ENCODE measurements at regions not wholly inside any gene's neighbourhood (a gene's known extent, or its start where the extent isn't known, plus 50 kb on each side); places are given as distances from the start of the nearest gene placed in this dataset.

DNA sequence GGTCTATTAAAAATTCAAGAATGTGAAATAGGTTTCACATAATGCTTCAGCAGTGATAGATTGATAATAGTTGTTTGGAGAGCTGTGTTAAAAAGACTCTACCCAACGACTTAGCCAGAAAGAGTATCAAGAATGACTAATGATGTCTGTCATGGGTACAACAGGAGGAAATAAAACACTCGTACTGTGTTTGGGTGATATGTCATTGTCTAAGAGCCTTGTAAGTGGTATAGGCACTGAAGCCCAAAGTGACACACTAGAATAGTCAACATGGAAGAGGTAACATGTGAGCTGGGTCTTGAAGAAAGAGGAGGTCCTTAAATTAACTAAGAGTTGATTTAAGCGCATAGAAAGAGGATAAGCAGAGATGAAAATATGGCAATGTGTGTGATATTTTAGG is 471.8 kb upstream of the MAN1A1 start (continued):
- TF ChIP-seq, protein P1, sequence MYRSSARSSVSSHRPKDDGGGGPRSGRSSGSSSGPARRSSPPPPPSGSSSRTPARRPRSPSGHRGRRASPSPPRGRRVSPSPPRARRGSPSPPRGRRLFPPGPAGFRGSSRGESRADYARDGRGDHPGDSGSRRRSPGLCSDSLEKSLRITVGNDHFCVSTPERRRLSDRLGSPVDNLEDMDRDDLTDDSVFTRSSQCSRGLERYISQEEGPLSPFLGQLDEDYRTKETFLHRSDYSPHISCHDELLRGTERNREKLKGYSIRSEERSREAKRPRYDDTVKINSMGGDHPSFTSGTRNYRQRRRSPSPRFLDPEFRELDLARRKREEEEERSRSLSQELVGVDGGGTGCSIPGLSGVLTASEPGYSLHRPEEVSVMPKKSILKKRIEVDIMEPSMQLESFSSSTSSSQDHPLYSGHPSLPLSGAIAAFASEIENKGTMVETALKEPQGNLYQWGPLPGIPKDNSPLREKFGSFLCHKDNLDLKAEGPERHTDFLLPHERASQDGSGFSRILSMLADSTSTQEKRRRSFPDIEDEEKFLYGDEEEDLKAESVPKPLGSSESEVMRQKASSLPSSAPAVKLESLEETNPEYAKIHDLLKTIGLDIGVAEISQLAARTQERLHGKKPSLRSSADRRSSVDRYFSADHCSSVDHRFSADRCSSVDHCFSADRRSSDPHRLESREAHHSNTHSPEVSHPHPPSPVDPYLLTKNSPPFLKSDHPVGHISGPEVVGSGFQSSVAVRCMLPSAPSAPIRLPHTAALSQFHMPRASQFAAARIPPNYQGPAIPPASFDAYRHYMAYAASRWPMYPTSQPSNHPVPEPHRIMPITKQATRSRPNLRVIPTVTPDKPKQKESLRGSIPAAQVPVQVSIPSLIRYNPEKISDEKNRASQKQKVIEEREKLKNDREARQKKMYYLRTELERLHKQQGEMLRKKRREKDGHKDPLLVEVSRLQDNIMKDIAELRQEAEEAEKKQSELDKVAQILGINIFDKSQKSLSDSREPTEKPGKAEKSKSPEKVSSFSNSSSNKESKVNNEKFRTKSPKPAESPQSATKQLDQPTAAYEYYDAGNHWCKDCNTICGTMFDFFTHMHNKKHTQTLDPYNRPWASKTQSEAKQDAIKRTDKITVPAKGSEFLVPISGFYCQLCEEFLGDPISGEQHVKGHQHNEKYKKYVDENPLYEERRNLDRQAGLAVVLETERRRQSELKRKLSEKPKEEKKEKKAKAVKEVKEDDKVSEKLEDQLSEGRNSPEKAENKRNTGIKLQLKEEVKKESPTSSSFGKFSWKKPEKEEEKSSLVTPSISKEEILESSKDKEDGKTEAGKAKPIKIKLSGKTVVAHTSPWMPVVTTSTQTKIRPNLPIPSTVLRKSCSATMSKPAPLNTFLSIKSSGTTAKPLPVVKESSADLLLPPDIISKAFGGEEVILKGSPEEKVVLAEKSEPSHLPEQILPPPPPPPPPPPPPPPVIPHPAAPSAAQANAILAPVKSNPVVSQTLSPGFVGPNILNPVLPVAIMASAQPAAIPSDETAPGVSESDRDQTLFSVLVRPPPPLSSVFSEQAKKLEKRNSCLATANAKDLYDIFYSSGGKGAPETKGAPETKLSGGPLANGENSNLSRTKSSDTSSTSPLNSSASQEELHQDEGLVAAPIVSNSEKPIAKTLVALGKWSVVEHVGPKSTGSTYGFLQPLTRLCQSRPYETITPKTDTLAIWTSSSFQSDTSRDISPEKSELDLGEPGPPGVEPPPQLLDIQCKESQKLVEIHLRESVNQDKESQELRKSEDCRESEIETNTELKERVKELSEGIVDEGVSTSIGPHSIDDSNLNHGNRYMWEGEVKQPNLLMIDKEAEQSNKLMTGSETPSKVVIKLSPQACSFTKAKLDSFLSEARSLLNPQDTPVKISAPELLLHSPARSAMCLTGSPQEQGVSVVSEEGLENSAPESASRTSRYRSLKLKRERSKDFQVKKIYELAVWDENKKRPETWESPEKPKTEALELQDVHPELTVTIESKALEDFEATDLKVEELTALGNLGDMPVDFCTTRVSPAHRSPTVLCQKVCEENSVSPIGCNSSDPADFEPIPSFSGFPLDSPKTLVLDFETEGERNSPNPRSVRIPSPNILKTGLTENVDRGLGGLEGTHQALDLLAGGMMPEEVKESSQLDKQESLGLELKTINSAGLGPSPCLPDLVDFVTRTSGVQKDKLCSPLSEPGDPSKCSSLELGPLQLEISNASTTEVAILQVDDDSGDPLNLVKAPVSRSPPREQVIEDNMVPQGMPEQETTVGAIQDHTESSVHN (CRISPR knock-in tag; IDR thresholded peaks at IDR 0.05): no peak
- TF ChIP-seq MEIS1 (CRISPR knock-in tag; IDR thresholded peaks at IDR 0.05; ENCODE audit: borderline replicate concordance) (no peak), MAZ (IDR thresholded peaks at IDR 0.05; ENCODE audit: borderline replicate concordance, low read depth, low read length) (no peak), MAZ (CRISPR knock-in tag; IDR thresholded peaks at IDR 0.05; ENCODE audit: low read depth) (no peak), BORCS8-MEF2B (CRISPR knock-in tag; IDR thresholded peaks at IDR 0.05) (no peak), ZNF232 (CRISPR knock-in tag; IDR thresholded peaks at IDR 0.05; ENCODE audit: borderline replicate concordance) (no peak), CEBPG (CRISPR knock-in tag; IDR thresholded peaks at IDR 0.05) (no peak), ZNF546 (CRISPR knock-in tag; conservative IDR thresholded peaks at IDR 0.05) (no peak), KMT2A (CRISPR knock-in tag; IDR thresholded peaks at IDR 0.05) (no peak), SMC3 (IDR thresholded peaks at IDR 0.05; ENCODE audit: low read length) (no peak)
- TF ChIP-seq, protein P2, sequence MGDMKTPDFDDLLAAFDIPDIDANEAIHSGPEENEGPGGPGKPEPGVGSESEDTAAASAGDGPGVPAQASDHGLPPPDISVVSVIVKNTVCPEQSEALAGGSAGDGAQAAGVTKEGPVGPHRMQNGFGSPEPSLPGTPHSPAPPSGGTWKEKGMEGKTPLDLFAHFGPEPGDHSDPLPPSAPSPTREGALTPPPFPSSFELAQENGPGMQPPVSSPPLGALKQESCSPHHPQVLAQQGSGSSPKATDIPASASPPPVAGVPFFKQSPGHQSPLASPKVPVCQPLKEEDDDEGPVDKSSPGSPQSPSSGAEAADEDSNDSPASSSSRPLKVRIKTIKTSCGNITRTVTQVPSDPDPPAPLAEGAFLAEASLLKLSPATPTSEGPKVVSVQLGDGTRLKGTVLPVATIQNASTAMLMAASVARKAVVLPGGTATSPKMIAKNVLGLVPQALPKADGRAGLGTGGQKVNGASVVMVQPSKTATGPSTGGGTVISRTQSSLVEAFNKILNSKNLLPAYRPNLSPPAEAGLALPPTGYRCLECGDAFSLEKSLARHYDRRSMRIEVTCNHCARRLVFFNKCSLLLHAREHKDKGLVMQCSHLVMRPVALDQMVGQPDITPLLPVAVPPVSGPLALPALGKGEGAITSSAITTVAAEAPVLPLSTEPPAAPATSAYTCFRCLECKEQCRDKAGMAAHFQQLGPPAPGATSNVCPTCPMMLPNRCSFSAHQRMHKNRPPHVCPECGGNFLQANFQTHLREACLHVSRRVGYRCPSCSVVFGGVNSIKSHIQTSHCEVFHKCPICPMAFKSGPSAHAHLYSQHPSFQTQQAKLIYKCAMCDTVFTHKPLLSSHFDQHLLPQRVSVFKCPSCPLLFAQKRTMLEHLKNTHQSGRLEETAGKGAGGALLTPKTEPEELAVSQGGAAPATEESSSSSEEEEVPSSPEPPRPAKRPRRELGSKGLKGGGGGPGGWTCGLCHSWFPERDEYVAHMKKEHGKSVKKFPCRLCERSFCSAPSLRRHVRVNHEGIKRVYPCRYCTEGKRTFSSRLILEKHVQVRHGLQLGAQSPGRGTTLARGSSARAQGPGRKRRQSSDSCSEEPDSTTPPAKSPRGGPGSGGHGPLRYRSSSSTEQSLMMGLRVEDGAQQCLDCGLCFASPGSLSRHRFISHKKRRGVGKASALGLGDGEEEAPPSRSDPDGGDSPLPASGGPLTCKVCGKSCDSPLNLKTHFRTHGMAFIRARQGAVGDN (CRISPR knock-in tag; IDR thresholded peaks at IDR 0.05): no peak
